ENCODE measurements at regions not wholly inside any gene's neighbourhood (a gene's known extent, or its start where the extent isn't known, plus 50 kb on each side); places are given as distances from the start of the nearest gene placed in this dataset.

DNA sequence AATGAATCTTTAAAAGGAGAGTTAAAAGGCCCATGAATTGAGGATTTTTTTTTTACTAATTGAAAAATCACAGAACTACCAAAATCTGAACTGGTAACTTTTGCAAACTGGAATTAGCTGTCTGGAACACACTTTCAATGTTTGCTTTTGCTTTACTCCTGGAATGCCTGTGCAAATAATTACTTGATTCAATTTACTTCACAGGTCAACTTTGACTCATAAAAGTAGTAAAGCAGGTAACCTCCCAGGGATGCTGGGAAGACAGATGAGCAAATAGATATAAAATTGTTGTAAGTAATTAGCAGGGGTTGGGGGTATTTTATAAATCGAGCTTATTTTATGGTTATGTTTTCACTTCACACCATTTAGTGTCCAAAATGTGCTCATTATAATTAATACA is 398.3 kb upstream of the HNRNPA3 start:
- POLR2A ChIA-PET: no interaction called here
- no peak for TF ChIP-seq CTCF (IDR thresholded peaks at IDR 0.05; ENCODE audit: insufficient read depth, low read depth, low read length)

GRCh38 chr2:176814740-176815367 is 397.7 kb upstream of the HNRNPA3 start:
- POLR2A ChIA-PET: no interaction called here
- DNase-seq (ENCODE audit: low read depth): peak; percentile 0

More for the DNA sequence above, 398.3 kb upstream of the HNRNPA3 start:
- peaks cover 2% of the 10 kb centered on the region for H3K27me3 ChIP-seq (ENCODE audit: control insufficient read depth, insufficient read depth, low read length)
- H3K4me3 ChIP-seq (ENCODE audit: low read depth, low read length): no peak overlapping the region
- H3K36me3 ChIP-seq (ENCODE audit: control insufficient read depth, insufficient read depth, low read length): no peaks in the 10 kb centered on the region
- CTCF ChIA-PET: interaction anchor here (0.6 to 2.6 kb wide), 10 partner anchors 8 to 688 kb away, joined by 3 to 16 read pairs (median 4); no protein-coding TSS in a partner anchor
- DNase-seq (ENCODE audit: low read depth): no peak

GRCh38 chr2:176817061-176817565 is 395.5 kb upstream of the HNRNPA3 start:
- POLR2A ChIA-PET: interaction anchor here (0.6 kb wide), 1 partner anchor 228 kb away, joined by 5 read pairs; no protein-coding TSS in a partner anchor

More at GRCh38 chr2:176814740-176815367, 397.7 kb upstream of the HNRNPA3 start:
- peaks cover 2% of the 10 kb centered on the region for H3K27me3 ChIP-seq (ENCODE audit: control insufficient read depth, insufficient read depth, low read length)
- CTCF ChIA-PET: interaction anchor here (0.6 to 2.6 kb wide), 9 partner anchors 8 to 688 kb away, joined by 3 to 16 read pairs (median 4); no protein-coding TSS in a partner anchor
- no peaks in the 10 kb centered on the region for H3K36me3 ChIP-seq (ENCODE audit: control insufficient read depth, insufficient read depth, low read length)
- H3K4me3 ChIP-seq (ENCODE audit: low read depth, low read length): no peak overlapping the region
- TF ChIP-seq CTCF (IDR thresholded peaks at IDR 0.05; ENCODE audit: insufficient read depth, low read depth, low read length): peak; percentile 46

GRCh38 chr2:176818076-176818475 is 394.5 kb upstream of the HNRNPA3 start:
- H3K36me3 ChIP-seq (ENCODE audit: control insufficient read depth, insufficient read depth, low read length): no peaks in the 10 kb centered on the region
- peaks cover 2% of the 10 kb centered on the region; the same call in 1 of the 2 replicates for H3K27me3 ChIP-seq (ENCODE audit: control insufficient read depth, insufficient read depth, low read length)
- ChIA-PET POLR2A (no interaction called here), CTCF (interaction anchor here (0.6 to 1.5 kb wide), 3 partner anchors 13 to 691 kb away, joined by 3 to 4 read pairs (median 4); no protein-coding TSS in a partner anchor)
- no peak for DNase-seq (ENCODE audit: low read depth)
- H3K4me3 ChIP-seq (ENCODE audit: low read depth, low read length): no peak overlapping the region
- no peak for TF ChIP-seq CTCF (IDR thresholded peaks at IDR 0.05; ENCODE audit: insufficient read depth, low read depth, low read length)

More at GRCh38 chr2:176817061-176817565, 395.5 kb upstream of the HNRNPA3 start:
- CTCF ChIA-PET: interaction anchor here (1.5 kb wide), 1 partner anchor 690 kb away, joined by 4 read pairs; no protein-coding TSS in a partner anchor
- no peak for TF ChIP-seq CTCF (IDR thresholded peaks at IDR 0.05; ENCODE audit: insufficient read depth, low read depth, low read length)
- Histone ChIP-seq H3K4me3 (ENCODE audit: low read depth, low read length) (no peak overlapping the region), H3K36me3 (ENCODE audit: control insufficient read depth, insufficient read depth, low read length) (no peaks in the 10 kb centered on the region), H3K27me3 (ENCODE audit: control insufficient read depth, insufficient read depth, low read length) (peaks cover 2% of the 10 kb centered on the region; the same call in 1 of the 2 replicates)
- no peak for DNase-seq (ENCODE audit: low read depth)

GRCh38 chr2:176818617-176819016 is 394.0 kb upstream of the HNRNPA3 start:
- ChIA-PET POLR2A (no interaction called here), CTCF (interaction anchor here (0.6 to 1.5 kb wide), 3 partner anchors 14 to 691 kb away, joined by 3 to 4 read pairs (median 4); no protein-coding TSS in a partner anchor)
- Histone ChIP-seq H3K4me3 (ENCODE audit: low read depth, low read length) (no peak overlapping the region), H3K27me3 (ENCODE audit: control insufficient read depth, insufficient read depth, low read length) (peaks cover 2% of the 10 kb centered on the region; the same call in 1 of the 2 replicates), H3K36me3 (ENCODE audit: control insufficient read depth, insufficient read depth, low read length) (no peaks in the 10 kb centered on the region)
- no peak for DNase-seq (ENCODE audit: low read depth)
- TF ChIP-seq CTCF (IDR thresholded peaks at IDR 0.05; ENCODE audit: insufficient read depth, low read depth, low read length): no peak
